Kidney epithelial cell (primary cell): ENCODE measurements at regions not wholly inside any gene's neighbourhood (a gene's known extent, or its start where the extent isn't known, plus 50 kb on each side); places are given as distances from the start of the nearest gene placed in this dataset.

Experiments used
- DNase-seq: peaks from one replicate; pipeline ENCODE4 v3.0.0-alpha.2; 2010; ENCODE audit warnings: low read depth
- H3K27me3 ChIP-seq: 2 replicates; pipeline ENCODE4 v1.6.0; 2011; ENCODE audit warnings: low read length; ENCODE audit not compliant: control insufficient read depth, insufficient read depth
- H3K36me3 ChIP-seq: 2 replicates; pipeline ENCODE4 v1.5.1; 2011; ENCODE audit warnings: low read length; ENCODE audit not compliant: control insufficient read depth, insufficient read depth
- H3K4me3 ChIP-seq: 2 replicates; pipeline ENCODE4 v1.5.1; 2011; ENCODE audit warnings: low read depth, mild to moderate bottlenecking, control low read depth, low read length
- CTCF ChIP-seq: IDR thresholded peaks from 2 replicates; pipeline ENCODE4 v1.5.1; 2011; ENCODE audit warnings: mild to moderate bottlenecking, moderate library complexity, low read length, control low read depth, inconsistent platforms; ENCODE audit not compliant: insufficient read depth, poor library complexity, severe bottlenecking

GRCh38 chr1:83103341-83103740, 895.6 kb downstream of the TTLL7 start:
- H3K36me3 ChIP-seq: no peaks in the 10 kb centered on the region
- no peaks in the 10 kb centered on the region for H3K27me3 ChIP-seq
- no peak overlapping the region for H3K4me3 ChIP-seq
- no peak for DNase-seq
- no peak for TF ChIP-seq CTCF

DNA sequence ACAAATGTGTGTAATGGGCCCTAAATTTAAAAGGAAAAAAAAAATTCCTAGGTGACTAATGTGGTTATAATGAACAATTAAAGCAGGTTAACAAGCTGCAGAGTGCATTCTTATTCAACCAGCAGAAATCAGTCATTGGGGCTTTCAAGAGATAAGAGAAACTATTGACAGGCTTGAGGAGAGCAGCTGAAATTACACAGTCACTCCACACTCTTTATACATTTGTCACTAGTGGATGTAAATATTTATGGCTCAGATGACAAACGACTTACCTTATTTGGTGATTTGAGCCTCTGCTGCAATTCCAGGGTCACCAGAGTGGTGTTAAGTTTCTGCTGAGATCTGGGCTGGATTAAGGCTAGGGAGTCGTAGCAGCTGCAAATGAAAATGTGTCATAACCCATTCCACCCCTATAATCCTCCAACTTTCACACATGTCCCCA, 896.3 kb downstream of the TTLL7 start:
- H3K36me3 ChIP-seq: no peaks in the 10 kb centered on the region
- H3K27me3 ChIP-seq: no peaks in the 10 kb centered on the region
- no peak for DNase-seq
- no peak for TF ChIP-seq CTCF
- no peak overlapping the region for H3K4me3 ChIP-seq

DNA sequence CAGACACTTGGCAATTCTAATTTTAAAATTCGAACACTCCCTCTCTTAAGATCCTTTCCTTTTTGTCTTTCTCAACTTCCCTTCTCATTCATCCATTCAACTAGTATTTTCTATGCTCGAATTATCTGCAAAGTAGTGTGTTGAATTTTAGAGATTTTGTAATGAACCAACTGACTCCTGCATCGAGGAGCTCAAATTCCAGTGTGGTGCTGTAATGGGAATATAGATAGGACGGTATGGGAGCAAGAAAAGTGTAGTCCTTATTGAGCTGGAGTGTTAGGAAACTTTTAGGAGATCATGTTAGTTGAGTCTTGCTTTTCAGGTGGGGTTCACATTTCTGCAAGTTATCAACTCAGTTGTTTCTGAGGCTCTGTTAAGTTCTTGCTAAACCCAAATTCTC, 897.5 kb downstream of the TTLL7 start:
- DNase-seq: no peak
- H3K36me3 ChIP-seq: no peaks in the 10 kb centered on the region
- TF ChIP-seq CTCF: no peak
- no peaks in the 10 kb centered on the region for H3K27me3 ChIP-seq
- no peak overlapping the region for H3K4me3 ChIP-seq

- H3K4me3 ChIP-seq: no peak overlapping the region
- H3K36me3 ChIP-seq: no peaks in the 10 kb centered on the region
- no peak for DNase-seq
- no peak for TF ChIP-seq CTCF
- H3K27me3 ChIP-seq: no peaks in the 10 kb centered on the region
Measured at GRCh38 chr1:83100133-83100532, 898.8 kb downstream of the TTLL7 start.

- DNase-seq: no peak
- no peaks in the 10 kb centered on the region for H3K36me3 ChIP-seq
- no peak overlapping the region for H3K4me3 ChIP-seq
- TF ChIP-seq CTCF: no peak
- no peaks in the 10 kb centered on the region for H3K27me3 ChIP-seq
Measured at GRCh38 chr1:83098791-83099190, 900.1 kb downstream of the TTLL7 start.

GRCh38 chr1:83098131-83098530, 900.8 kb downstream of the TTLL7 start:
- H3K36me3 ChIP-seq: no peaks in the 10 kb centered on the region
- H3K27me3 ChIP-seq: no peaks in the 10 kb centered on the region
- no peak for TF ChIP-seq CTCF
- no peak for DNase-seq
- no peak overlapping the region for H3K4me3 ChIP-seq
